ENCODE measurements at regions not wholly inside any gene's neighbourhood (a gene's known extent, or its start where the extent isn't known, plus 50 kb on each side); places are given as distances from the start of the nearest gene placed in this dataset.
"Not testable (repeated sequence)": the region's sequence is repeated elsewhere in the genome, so short reads cannot be mapped to it uniquely, and the experiment has no call there.

DNA sequence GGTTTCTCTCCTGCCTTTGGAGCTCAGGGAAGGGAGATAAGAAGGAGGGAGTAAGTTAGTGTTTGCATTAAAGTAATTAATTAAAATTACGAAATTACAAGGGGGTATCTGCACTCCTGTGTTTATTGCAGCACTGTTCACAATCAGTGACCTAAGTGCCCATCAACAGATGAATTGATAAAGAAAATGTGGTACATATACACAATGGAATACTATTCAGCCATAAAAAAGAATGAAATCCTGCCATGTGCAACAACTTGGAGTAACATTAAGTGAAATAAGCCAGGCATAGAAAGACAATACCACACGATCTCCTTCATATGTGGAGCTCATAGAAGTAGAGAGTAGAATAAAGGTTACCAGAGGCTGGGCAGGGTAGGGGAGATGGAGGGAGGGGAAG is 202.0 kb downstream of the SHQ1 start:
- no peaks in the 10 kb centered on the region for H3K9me3 ChIP-seq
- 63% methylated on average over 2 of the region's 2 CpGs for WGBS (ENCODE audit: insufficient coverage, low coverage, low lambda C conversion rate, missing lambda C conversion rate)
- DNase-seq (no peak), ATAC-seq (no peak)
- TF ChIP-seq POLR2A (IDR thresholded peaks at IDR 0.05), result no peak
- TF ChIP-seq, protein P1, sequence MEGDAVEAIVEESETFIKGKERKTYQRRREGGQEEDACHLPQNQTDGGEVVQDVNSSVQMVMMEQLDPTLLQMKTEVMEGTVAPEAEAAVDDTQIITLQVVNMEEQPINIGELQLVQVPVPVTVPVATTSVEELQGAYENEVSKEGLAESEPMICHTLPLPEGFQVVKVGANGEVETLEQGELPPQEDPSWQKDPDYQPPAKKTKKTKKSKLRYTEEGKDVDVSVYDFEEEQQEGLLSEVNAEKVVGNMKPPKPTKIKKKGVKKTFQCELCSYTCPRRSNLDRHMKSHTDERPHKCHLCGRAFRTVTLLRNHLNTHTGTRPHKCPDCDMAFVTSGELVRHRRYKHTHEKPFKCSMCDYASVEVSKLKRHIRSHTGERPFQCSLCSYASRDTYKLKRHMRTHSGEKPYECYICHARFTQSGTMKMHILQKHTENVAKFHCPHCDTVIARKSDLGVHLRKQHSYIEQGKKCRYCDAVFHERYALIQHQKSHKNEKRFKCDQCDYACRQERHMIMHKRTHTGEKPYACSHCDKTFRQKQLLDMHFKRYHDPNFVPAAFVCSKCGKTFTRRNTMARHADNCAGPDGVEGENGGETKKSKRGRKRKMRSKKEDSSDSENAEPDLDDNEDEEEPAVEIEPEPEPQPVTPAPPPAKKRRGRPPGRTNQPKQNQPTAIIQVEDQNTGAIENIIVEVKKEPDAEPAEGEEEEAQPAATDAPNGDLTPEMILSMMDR (IDR thresholded peaks at IDR 0.05), result no peak
- no peak overlapping the region for H3K4me3 ChIP-seq
- intact Hi-C loops (cut with DNase I), result no loop called here
- H3K4me1 ChIP-seq, result no peaks in the 10 kb centered on the region
- no peaks in the 10 kb centered on the region for H3K36me3 ChIP-seq
- H3K27me3 ChIP-seq, result no peaks in the 10 kb centered on the region
- H3K27ac ChIP-seq, result no peak overlapping the region

DNA sequence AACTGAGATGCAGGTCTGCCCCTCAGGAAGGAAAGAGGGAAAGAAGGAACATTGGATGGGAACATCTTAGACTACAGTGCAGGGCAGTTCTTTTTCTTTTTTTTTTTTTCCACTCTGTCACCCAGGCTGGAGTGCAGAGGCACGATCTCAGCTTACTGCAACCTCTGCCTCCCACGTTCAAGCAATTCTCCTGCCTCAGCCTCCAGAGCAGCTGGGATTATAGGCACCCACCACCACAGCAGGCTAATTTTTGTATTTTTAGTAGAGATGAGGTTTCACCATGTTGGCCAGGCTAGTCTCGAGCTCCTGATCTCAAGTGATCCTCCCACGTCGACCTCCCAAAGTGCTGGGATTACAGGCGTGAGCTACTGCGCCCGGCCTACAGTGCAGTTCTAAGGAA is 204.6 kb downstream of the SHQ1 start:
- ATAC-seq; H3K27me3 ChIP-seq; H3K27ac ChIP-seq; intact Hi-C loops (cut with DNase I); H3K4me1 ChIP-seq; H3K9me3 ChIP-seq; H3K36me3 ChIP-seq; DNase-seq; H3K4me3 ChIP-seq: not testable (repeated sequence)
- 88% methylated on average over 2 of the region's 8 CpGs for WGBS (ENCODE audit: insufficient coverage, low coverage, low lambda C conversion rate, missing lambda C conversion rate)

DNA sequence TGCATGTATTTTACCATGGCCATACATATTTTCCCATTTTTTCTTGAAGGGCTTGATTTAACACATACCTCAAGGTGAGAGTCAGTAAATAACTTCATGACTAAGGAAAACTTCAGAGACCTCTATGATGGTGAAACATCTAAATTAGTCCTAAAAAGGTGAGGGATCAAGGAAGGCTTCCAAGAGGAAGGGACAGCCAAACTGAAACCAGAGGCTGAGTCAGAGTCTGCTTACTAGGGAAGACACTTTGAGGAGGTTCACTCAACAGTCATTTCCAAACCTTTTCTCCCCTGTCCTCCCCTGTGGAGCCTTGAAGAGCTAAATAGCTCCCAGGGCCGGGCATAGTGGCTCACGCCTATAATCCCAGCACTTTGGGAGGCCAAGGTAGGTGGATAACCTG is 206.6 kb downstream of the SHQ1 start:
- intact Hi-C loops (cut with DNase I), result no loop called here
- Histone ChIP-seq H3K9me3 (no peaks in the 10 kb centered on the region), H3K27ac (no peak overlapping the region), H3K36me3 (no peaks in the 10 kb centered on the region), H3K4me3 (no peak overlapping the region), H3K4me1 (no peaks in the 10 kb centered on the region), H3K27me3 (no peaks in the 10 kb centered on the region)
- WGBS (ENCODE audit: insufficient coverage, low coverage, low lambda C conversion rate, missing lambda C conversion rate), result no CpG with 5 or more reads among the region's 2 CpGs
- ATAC-seq, result no peak
- TF ChIP-seq, protein P1 (IDR thresholded peaks at IDR 0.05), result no peak
- no peak for TF ChIP-seq POLR2A (IDR thresholded peaks at IDR 0.05)
- no peak for DNase-seq

DNA sequence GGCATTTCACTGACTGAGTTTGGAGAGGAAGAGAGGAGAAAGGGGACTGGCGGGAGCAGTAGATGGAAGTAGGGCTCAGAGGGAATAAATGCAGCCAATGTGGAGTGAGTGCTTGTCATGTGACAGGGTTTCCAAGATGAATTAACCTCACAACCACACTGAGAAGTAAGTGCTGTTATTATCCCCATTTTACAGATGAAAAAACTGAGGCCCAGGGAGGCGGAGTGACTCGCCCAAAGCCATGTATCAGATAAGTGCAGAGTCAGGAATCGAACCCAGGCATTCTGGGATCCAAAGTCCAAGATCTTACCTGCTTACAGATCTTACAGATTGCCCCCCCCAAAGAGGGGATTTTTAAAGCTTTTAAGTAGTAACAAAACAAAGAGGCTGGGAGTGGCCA is 207.2 kb downstream of the SHQ1 start:
- ATAC-seq (no peak), DNase-seq (no peak)
- H3K27me3 ChIP-seq, result no peaks in the 10 kb centered on the region
- WGBS (ENCODE audit: insufficient coverage, low coverage, low lambda C conversion rate, missing lambda C conversion rate), result 85% methylated on average over 4 of the region's 4 CpGs
- TF ChIP-seq POLR2A (IDR thresholded peaks at IDR 0.05), result no peak
- TF ChIP-seq, protein P1 (IDR thresholded peaks at IDR 0.05), result no peak
- H3K27ac ChIP-seq, result no peak overlapping the region
- no peaks in the 10 kb centered on the region for H3K36me3 ChIP-seq
- no peaks in the 10 kb centered on the region for H3K9me3 ChIP-seq
- no peaks in the 10 kb centered on the region for H3K4me1 ChIP-seq
- H3K4me3 ChIP-seq, result no peak overlapping the region
- intact Hi-C loops (cut with DNase I), result no loop called here

DNA sequence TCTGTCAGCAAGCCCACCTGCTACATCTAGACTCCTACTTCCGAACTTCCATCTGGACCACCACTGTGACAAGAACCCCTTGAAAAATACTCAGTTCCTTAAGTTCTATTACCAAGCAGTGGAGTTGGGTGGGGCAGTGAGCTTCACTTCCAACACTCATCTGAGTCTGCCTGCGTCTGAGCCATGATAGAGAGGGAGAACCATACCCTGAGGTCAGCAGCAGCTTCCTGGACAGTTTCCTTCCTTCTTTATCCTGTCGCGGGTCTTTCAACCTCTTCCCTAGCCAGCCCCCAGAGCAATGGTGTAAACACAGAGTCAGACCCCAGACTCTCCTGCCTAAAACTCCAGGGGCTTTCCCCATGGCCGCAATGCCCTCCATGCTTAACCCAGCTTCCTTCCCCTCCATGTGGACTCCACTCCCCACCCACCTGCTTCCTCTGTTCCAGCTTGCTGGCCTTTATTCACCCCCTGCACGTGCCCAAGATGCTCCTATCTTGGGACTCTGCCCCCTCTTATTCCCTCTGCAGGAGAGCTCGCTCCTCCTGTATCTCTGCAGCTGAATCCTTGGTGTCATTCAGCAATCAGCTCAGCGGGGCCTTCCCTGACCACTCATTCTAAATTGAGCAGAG is 211.2 kb downstream of the SHQ1 start:
- no peaks in the 10 kb centered on the region for H3K9me3 ChIP-seq
- H3K27ac ChIP-seq, result no peak overlapping the region
- no peaks in the 10 kb centered on the region for H3K4me1 ChIP-seq
- H3K4me3 ChIP-seq, result no peak overlapping the region
- H3K36me3 ChIP-seq, result no peaks in the 10 kb centered on the region
- ATAC-seq (peak; percentile 21 to 56 (median 38)), DNase-seq (no peak)
- intact Hi-C loops (cut with DNase I), result no loop called here
- no peaks in the 10 kb centered on the region for H3K27me3 ChIP-seq
- WGBS (ENCODE audit: insufficient coverage, low coverage, low lambda C conversion rate, missing lambda C conversion rate), result 59% methylated on average over 7 of the region's 8 CpGs
- TF ChIP-seq POLR2A (IDR thresholded peaks at IDR 0.05), result no peak
- TF ChIP-seq, protein P1 (IDR thresholded peaks at IDR 0.05), result no peak

Data from right lobe of liver (tissue), 6 donors.